ENCODE measurements at regions not wholly inside any gene's neighbourhood (a gene's known extent, or its start where the extent isn't known, plus 50 kb on each side); places are given as distances from the start of the nearest gene placed in this dataset.

GRCh38 chr16:85971902-85972638, 73.1 kb downstream of the IRF8 start:
- DNase-seq (ENCODE audit: low read depth, low spot score): no peak

- DNase-seq (ENCODE audit: low read depth, low spot score): no peak
Measured at GRCh38 chr16:85974428-85975375, 75.7 kb downstream of the IRF8 start.

- DNase-seq (ENCODE audit: low read depth, low spot score): no peak
Measured at GRCh38 chr16:85975451-85975981, 76.6 kb downstream of the IRF8 start.

- DNase-seq (ENCODE audit: low read depth, low spot score): no peak
Measured at GRCh38 chr16:85978291-85978775, 79.4 kb downstream of the IRF8 start.

GRCh38 chr16:85978976-85979375, 80.0 kb downstream of the IRF8 start:
- no peak for DNase-seq (ENCODE audit: low read depth, low spot score)

- no peak for DNase-seq (ENCODE audit: low read depth, low spot score)
Measured at GRCh38 chr16:85979605-85980004, 80.6 kb downstream of the IRF8 start.

GRCh38 chr16:85980686-85981085, 81.7 kb downstream of the IRF8 start:
- no peak for DNase-seq (ENCODE audit: low read depth, low spot score)

GRCh38 chr16:85981826-85982562, 83.0 kb downstream of the IRF8 start:
- no peak for DNase-seq (ENCODE audit: low read depth, low spot score)

- DNase-seq (ENCODE audit: low read depth, low spot score): no peak
Measured at GRCh38 chr16:85982563-85982939, 83.6 kb downstream of the IRF8 start.

- no peak for DNase-seq (ENCODE audit: low read depth, low spot score)
Measured at GRCh38 chr16:85983064-85983463, 84.1 kb downstream of the IRF8 start.

- no peak for DNase-seq (ENCODE audit: low read depth, low spot score)
Measured at GRCh38 chr16:85983606-85984230, 84.8 kb downstream of the IRF8 start.

GRCh38 chr16:85984231-85984880, 85.4 kb downstream of the IRF8 start:
- no peak for DNase-seq (ENCODE audit: low read depth, low spot score)

GRCh38 chr16:85984947-85985451, 86.0 kb downstream of the IRF8 start:
- no peak for DNase-seq (ENCODE audit: low read depth, low spot score)

- no peak for DNase-seq (ENCODE audit: low read depth, low spot score)
Measured at GRCh38 chr16:85986931-85987749, 88.2 kb downstream of the IRF8 start.

GRCh38 chr16:85987750-85988078, 88.8 kb downstream of the IRF8 start:
- no peak for DNase-seq (ENCODE audit: low read depth, low spot score)

GRCh38 chr16:85988306-85988705, 89.3 kb downstream of the IRF8 start:
- DNase-seq (ENCODE audit: low read depth, low spot score): no peak

- no peak for DNase-seq (ENCODE audit: low read depth, low spot score)
Measured at GRCh38 chr16:85988723-85989313, 89.9 kb downstream of the IRF8 start.

GRCh38 chr16:85989376-85989775, 90.4 kb downstream of the IRF8 start:
- DNase-seq (ENCODE audit: low read depth, low spot score): no peak

GRCh38 chr16:85989863-85990643, 91.1 kb downstream of the IRF8 start:
- DNase-seq (ENCODE audit: low read depth, low spot score): no peak

Measured in astrocyte of the hippocampus (primary cell).